LNCaP clone FGC (cell line): ENCODE measurements at regions not wholly inside any gene's neighbourhood (a gene's known extent, or its start where the extent isn't known, plus 50 kb on each side); places are given as distances from the start of the nearest gene placed in this dataset.
"Not testable (repeated sequence)": the region's sequence is repeated elsewhere in the genome, so short reads cannot be mapped to it uniquely, and the experiment has no call there.

ENCODE experiments used
- DNase-seq: peaks from one replicate; pipeline ENCODE4 v3.0.0-alpha.2; 2011; ENCODE audit warnings: low read depth
- H3K4me3 ChIP-seq: 2 replicates; pipeline ENCODE4 v1.5.1; 2011; ENCODE audit warnings: mild to moderate bottlenecking, low read depth, low read length, control low read depth
- CTCF ChIP-seq: IDR thresholded peaks from 2 replicates; pipeline ENCODE4 v1.5.1; 2012; ENCODE audit warnings: mild to moderate bottlenecking; ENCODE audit not compliant: control insufficient read depth, insufficient read depth; ENCODE audit errors: extremely low read depth

GRCh38 chr5:56298336-56299090 lies 65.4 kb upstream of the ANKRD55 start:
- TF ChIP-seq CTCF, result no peak
- no peak for DNase-seq
- no peak overlapping the region for H3K4me3 ChIP-seq

GRCh38 chr5:56297851-56298250 lies 64.7 kb upstream of the ANKRD55 start:
- DNase-seq, result no peak
- TF ChIP-seq CTCF, result no peak
- no peak overlapping the region for H3K4me3 ChIP-seq

GRCh38 chr5:56295311-56295710 lies 62.2 kb upstream of the ANKRD55 start:
- H3K4me3 ChIP-seq, DNase-seq: not testable (repeated sequence)

GRCh38 chr5:56294354-56294753 lies 61.2 kb upstream of the ANKRD55 start:
- DNase-seq, result no peak
- no peak overlapping the region for H3K4me3 ChIP-seq
- no peak for TF ChIP-seq CTCF

GRCh38 chr5:56292874-56293273 lies 59.7 kb upstream of the ANKRD55 start:
- H3K4me3 ChIP-seq, DNase-seq: not testable (repeated sequence)

GRCh38 chr5:56291661-56292374 lies 58.7 kb upstream of the ANKRD55 start:
- no peak for DNase-seq
- no peak overlapping the region for H3K4me3 ChIP-seq
- no peak for TF ChIP-seq CTCF

- no peak for TF ChIP-seq CTCF
- no peak overlapping the region for H3K4me3 ChIP-seq
- no peak for DNase-seq
Observed at GRCh38 chr5:56291079-56291643, 58.0 kb upstream of the ANKRD55 start.
